HEK293T (cell line): ENCODE measurements at regions not wholly inside any gene's neighbourhood (a gene's known extent, or its start where the extent isn't known, plus 50 kb on each side); places are given as distances from the start of the nearest gene placed in this dataset.

ENCODE experiments used
- CTCF ChIA-PET: fragments of 350-600 bp; formaldehyde crosslinking; extraction: SDS; loops from one replicate; lab custom pipeline; 2021; ENCODE audit warnings: antibody characterized with exemption, inconsistent platforms; lab: Yijun Ruan, JAX
- POLR2A ChIA-PET: fragments of 350-600 bp; formaldehyde crosslinking; extraction: SDS; loops from one replicate; lab custom pipeline; 2020; ENCODE audit warnings: antibody characterized with exemption, inconsistent platforms; lab: Yijun Ruan, JAX
- DNase-seq: peaks from one replicate; pipeline ENCODE4 v3.0.0; 2012; ENCODE audit warnings: mixed read lengths; ENCODE audit errors: extremely low spot score
- ARNT ChIP-seq: fragments of 450-650 bp; IDR thresholded peaks from 2 replicates; pipeline ENCODE4 v1.6.1; 2017; ENCODE audit warnings: mild to moderate bottlenecking
- BHLHE40 ChIP-seq: fragments of 450-650 bp; IDR thresholded peaks from 2 replicates; pipeline ENCODE4 v1.6.1; 2016; ENCODE audit warnings: mild to moderate bottlenecking, moderate library complexity, borderline replicate concordance
- CTBP1 ChIP-seq: fragments of 450-650 bp; IDR thresholded peaks from 2 replicates; pipeline ENCODE4 v1.6.1; 2016; ENCODE audit warnings: borderline replicate concordance
- ELF4 ChIP-seq: fragments of 450-650 bp; IDR thresholded peaks from 2 replicates; pipeline ENCODE4 v1.6.1; 2017; ENCODE audit warnings: antibody characterized with exemption
- FOXA1 ChIP-seq: fragments of 450-650 bp; IDR thresholded peaks from 2 replicates; pipeline ENCODE4 v1.6.1; 2016; ENCODE audit warnings: mild to moderate bottlenecking
- FOXK2 ChIP-seq: fragments of 450-650 bp; IDR thresholded peaks from 2 replicates; pipeline ENCODE4 v1.6.1; 2016; ENCODE audit warnings: mild to moderate bottlenecking
- FOXM1 ChIP-seq: fragments of 450-650 bp; IDR thresholded peaks from 2 replicates; pipeline ENCODE4 v1.6.1; 2017; ENCODE audit warnings: mild to moderate bottlenecking, borderline replicate concordance
- HDGF ChIP-seq: fragments of 450-650 bp; IDR thresholded peaks from 2 replicates; pipeline ENCODE4 v1.6.1; 2017; ENCODE audit warnings: antibody characterized with exemption, borderline replicate concordance
- L3MBTL2 ChIP-seq: fragments of 450-650 bp; conservative IDR thresholded peaks from 2 replicates; pipeline ENCODE4 v1.6.1; 2016; ENCODE audit warnings: mild to moderate bottlenecking
- LEF1 ChIP-seq: fragments of 450-650 bp; IDR thresholded peaks from 2 replicates; pipeline ENCODE4 v1.6.1; 2017; ENCODE audit warnings: mild to moderate bottlenecking, borderline replicate concordance
- NFRKB ChIP-seq: fragments of 450-650 bp; IDR thresholded peaks from 2 replicates; pipeline ENCODE4 v1.6.1; 2016; ENCODE audit warnings: mild to moderate bottlenecking, moderate library complexity
- SP1 ChIP-seq: fragments of 450-650 bp; IDR thresholded peaks from 2 replicates; pipeline ENCODE4 v1.6.1; 2017
- SUZ12 ChIP-seq: fragments of 450-650 bp; IDR thresholded peaks from 2 replicates; pipeline ENCODE4 v1.6.1; 2016; ENCODE audit warnings: mild to moderate bottlenecking
- TARDBP ChIP-seq: fragments of 450-650 bp; IDR thresholded peaks from 2 replicates; pipeline ENCODE4 v1.6.1; 2016
- ZNF384 ChIP-seq: fragments of 450-650 bp; IDR thresholded peaks from 2 replicates; pipeline ENCODE4 v1.6.1; 2016
- TF ChIP-seq, protein P1 (sequence below): fragments of 450-650 bp; IDR thresholded peaks from 2 replicates; pipeline ENCODE4 v1.6.1; 2016

DNA sequence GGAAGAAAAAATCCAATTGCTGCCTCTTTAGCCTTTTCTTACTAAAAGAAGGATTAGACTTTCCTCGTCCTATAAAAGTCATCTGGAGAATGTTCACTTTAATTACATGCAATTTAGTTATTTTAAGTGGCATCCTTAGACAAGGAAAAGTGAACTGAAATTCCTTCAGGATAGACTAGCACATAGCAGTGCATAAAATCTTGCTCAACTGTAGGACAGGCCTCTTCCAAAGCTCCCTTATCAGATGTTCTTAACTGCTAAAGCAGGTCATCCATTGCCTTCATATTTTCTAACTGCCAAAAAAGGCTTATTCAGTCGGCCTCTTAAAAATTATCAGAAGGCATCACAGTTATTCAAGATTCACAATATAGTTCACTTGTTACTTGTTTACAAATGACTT is 396.5 kb downstream of the DMRT2 start:
- TF ChIP-seq, protein P1, sequence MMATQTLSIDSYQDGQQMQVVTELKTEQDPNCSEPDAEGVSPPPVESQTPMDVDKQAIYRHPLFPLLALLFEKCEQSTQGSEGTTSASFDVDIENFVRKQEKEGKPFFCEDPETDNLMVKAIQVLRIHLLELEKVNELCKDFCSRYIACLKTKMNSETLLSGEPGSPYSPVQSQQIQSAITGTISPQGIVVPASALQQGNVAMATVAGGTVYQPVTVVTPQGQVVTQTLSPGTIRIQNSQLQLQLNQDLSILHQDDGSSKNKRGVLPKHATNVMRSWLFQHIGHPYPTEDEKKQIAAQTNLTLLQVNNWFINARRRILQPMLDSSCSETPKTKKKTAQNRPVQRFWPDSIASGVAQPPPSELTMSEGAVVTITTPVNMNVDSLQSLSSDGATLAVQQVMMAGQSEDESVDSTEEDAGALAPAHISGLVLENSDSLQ, result no peak
- TF ChIP-seq L3MBTL2, result no peak
- no peak for TF ChIP-seq FOXK2
- TF ChIP-seq ELF4, result no peak
- no peak for TF ChIP-seq TARDBP
- no peak for TF ChIP-seq FOXA1
- TF ChIP-seq BHLHE40, result no peak
- TF ChIP-seq CTBP1, result no peak
- no peak for TF ChIP-seq SP1
- TF ChIP-seq NFRKB, result no peak
- no peak for TF ChIP-seq FOXM1
- no peak for TF ChIP-seq ARNT
- ChIA-PET CTCF (no interaction called here), POLR2A (no interaction called here)
- no peak for DNase-seq

GRCh38 chr9:1453636-1454035 is 403.5 kb downstream of the DMRT2 start:
- ChIA-PET CTCF (interaction anchor here (0.6 kb wide), 1 partner anchor 10 kb away, joined by 3 read pairs; no protein-coding TSS in a partner anchor), POLR2A (no interaction called here)
- DNase-seq, result no peak
- TF ChIP-seq FOXM1 (no peak), LEF1 (no peak), SUZ12 (no peak), ZNF384 (no peak), NFRKB (no peak), TARDBP (no peak), L3MBTL2 (no peak), SP1 (no peak), FOXK2 (no peak), HDGF (no peak)
- TF ChIP-seq, protein P1, result no peak

GRCh38 chr9:1454211-1454610 is 404.1 kb downstream of the DMRT2 start:
- ChIA-PET CTCF (interaction anchor here (0.6 kb wide), 1 partner anchor 11 kb away, joined by 3 read pairs; no protein-coding TSS in a partner anchor), POLR2A (no interaction called here)
- TF ChIP-seq, protein P1, result no peak
- no peak for TF ChIP-seq ARNT
- no peak for TF ChIP-seq SP1
- no peak for TF ChIP-seq SUZ12
- TF ChIP-seq FOXM1, result no peak
- TF ChIP-seq L3MBTL2, result no peak
- TF ChIP-seq ZNF384, result no peak
- TF ChIP-seq LEF1, result no peak

GRCh38 chr9:1454616-1455347 is 404.6 kb downstream of the DMRT2 start:
- TF ChIP-seq FOXK2, result no peak
- TF ChIP-seq ELF4, result no peak
- no peak for TF ChIP-seq L3MBTL2
- TF ChIP-seq BHLHE40, result no peak
- no peak for TF ChIP-seq ZNF384
- TF ChIP-seq SUZ12, result no peak
- no peak for TF ChIP-seq CTBP1
- no peak for TF ChIP-seq SP1
- no peak for TF ChIP-seq LEF1
- no peak for TF ChIP-seq TARDBP
- no peak for TF ChIP-seq HDGF
- no peak for TF ChIP-seq FOXM1
- TF ChIP-seq NFRKB, result no peak
- TF ChIP-seq FOXA1, result no peak
- CTCF ChIA-PET, result no interaction called here
- DNase-seq, result no peak
- POLR2A ChIA-PET, result no interaction called here

More at GRCh38 chr9:1454211-1454610, 404.1 kb downstream of the DMRT2 start:
- no peak for DNase-seq

GRCh38 chr9:1455766-1456165 is 405.6 kb downstream of the DMRT2 start:
- CTCF ChIA-PET, result no interaction called here
- POLR2A ChIA-PET, result no interaction called here
- TF ChIP-seq SP1 (no peak), TARDBP (no peak), HDGF (no peak), FOXM1 (no peak), SUZ12 (no peak), ZNF384 (no peak), FOXA1 (no peak), BHLHE40 (no peak), CTBP1 (no peak), FOXK2 (no peak), ELF4 (no peak)
- no peak for DNase-seq

DNA sequence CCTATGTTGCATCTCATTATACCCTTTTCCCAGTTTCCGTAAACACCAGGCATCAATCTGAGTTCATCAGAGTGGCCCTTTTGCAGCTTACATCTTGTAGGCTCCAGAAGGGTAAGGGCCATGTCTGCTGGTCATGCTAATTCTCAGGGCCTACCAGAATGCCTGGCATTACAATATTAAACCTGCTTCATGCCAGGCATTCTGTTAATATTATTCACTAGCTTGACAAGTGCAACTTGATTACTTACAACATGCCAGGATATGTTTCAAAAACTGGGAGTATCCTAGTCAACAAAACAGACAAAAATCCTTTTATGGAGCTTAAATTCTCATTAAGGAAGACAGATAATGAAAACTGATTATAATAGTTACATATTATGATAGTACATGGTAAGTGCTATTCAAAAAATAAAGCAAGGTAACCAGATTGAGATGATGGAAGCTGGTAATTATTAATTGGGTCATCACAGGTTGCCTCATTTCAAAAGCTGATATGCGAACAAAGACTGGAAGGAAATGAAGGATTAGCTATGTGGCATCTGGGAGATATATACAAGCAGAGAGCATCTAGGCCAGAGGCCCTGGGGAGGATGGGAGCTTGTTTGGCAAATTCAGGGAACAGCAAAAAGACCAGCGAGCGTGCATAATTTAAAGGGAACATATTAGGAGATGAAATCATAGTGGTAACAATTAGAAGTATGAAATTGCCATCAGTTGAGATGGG is 406.3 kb downstream of the DMRT2 start:
- DNase-seq, result no peak
- no peak for TF ChIP-seq ELF4
- no peak for TF ChIP-seq HDGF
- no peak for TF ChIP-seq SP1
- TF ChIP-seq ARNT, result no peak
- no peak for TF ChIP-seq FOXM1
- TF ChIP-seq ZNF384, result no peak
- CTCF ChIA-PET, result interaction anchor here (0.6 kb wide), 1 partner anchor 525 kb away, joined by 3 read pairs; no protein-coding TSS in a partner anchor
- POLR2A ChIA-PET, result no interaction called here
